HepG2 (cell line): ENCODE measurements at regions not wholly inside any gene's neighbourhood (a gene's known extent, or its start where the extent isn't known, plus 50 kb on each side); places are given as distances from the start of the nearest gene placed in this dataset.

Source experiments
- ATAC-seq: fragments of 200-7000 bp; cut with Tn5 transposase; 3 replicates; pipeline ENCODE4 v1.9.1; 2020; ENCODE audit warnings: mild to moderate bottlenecking, moderate library complexity
- BruUV-seq: library from RNA; stranded (reverse); fragments of 400-500 nt; replicated peaks from 2 replicates; lab custom pipeline; 2021; lab: Mats Ljungman, UMichigan
- CTCF ChIA-PET: fragments of 300-600 bp; formaldehyde crosslinking; extraction: SDS; loops from one replicate; lab custom pipeline; 2021; ENCODE audit warnings: low total read pairs, inconsistent platforms, low intra/inter-chr PET ratio; lab: Yijun Ruan, JAX
- POLR2A ChIA-PET: fragments of 350-600 bp; sonication (Branson Sonifier 250); formaldehyde crosslinking; loops from one replicate; lab custom pipeline; 2020; ENCODE audit warnings: antibody characterized with exemption, inconsistent platforms; lab: Yijun Ruan, JAX
- DNase-seq: peaks from one replicate; pipeline ENCODE4 v3.0.0-alpha.2; 2015; ENCODE audit warnings: low spot score
- FAIRE-seq: peaks from 3 replicates; lab custom pipeline; 2011; peaks lifted over from hg19 to GRCh38; lab: Jason Lieb, UNC
- H2AFZ ChIP-seq: one replicate; pipeline ENCODE4 v1.6.1; 2011; ENCODE audit warnings: low read length, inconsistent platforms
- H3K27ac ChIP-seq: fragments of 300-600 bp; 3 replicates; pipeline ENCODE4 v1.8.0; 2011; ENCODE audit warnings: mixed run types, mild to moderate bottlenecking, mixed read lengths, low read length, inconsistent platforms; ENCODE audit not compliant: insufficient read depth; ENCODE audit errors: extremely low read length
- H3K27me3 ChIP-seq, 2 experiments: fragments of 200-600 bp in 1 of 2; 2 replicates in 1 of 2; 3 replicates in 1 of 2; pipeline versions ENCODE4 v1.6.0 to v1.8.0; 2011; ENCODE audit warnings: low read length in 2 of 2, mild to moderate bottlenecking in 2 of 2, moderate library complexity in 2 of 2, inconsistent platforms in 1 of 2; ENCODE audit not compliant: insufficient read depth in 2 of 2, control insufficient read depth in 1 of 2
- H3K36me3 ChIP-seq, 2 experiments: fragments of 200-600 bp in 1 of 2; replicated peaks in 1 of 2; 2 replicates in 1 of 2; 3 replicates in 1 of 2; pipeline versions ENCODE4 v1.5.1 to v1.8.0; 2011; ENCODE audit warnings: low read length in 2 of 2, inconsistent platforms in 1 of 2; ENCODE audit not compliant: insufficient read depth in 2 of 2, control insufficient read depth in 1 of 2
- H3K4me1 ChIP-seq: 2 replicates; pipeline ENCODE4 v1.5.1; 2012; ENCODE audit warnings: low read length, inconsistent platforms; ENCODE audit not compliant: insufficient read depth
- H3K4me2 ChIP-seq: 2 replicates; pipeline ENCODE4 v1.6.0; 2011; ENCODE audit warnings: low read depth, low read length, inconsistent platforms
- H3K4me3 ChIP-seq, 3 experiments: fragments of 200-600 bp in 1 of 3; sonication (generic), shearing (Covaris generic) in 1 of 3; replicated peaks in 1 of 3; 2 replicates each; pipeline ENCODE4 v1.5.1; 2011 to 2016; ENCODE audit warnings: low read length in 3 of 3, inconsistent platforms in 2 of 3, low read depth in 2 of 3, mild to moderate bottlenecking in 2 of 3, control low read depth in 1 of 3, mixed read lengths in 1 of 3; ENCODE audit not compliant: insufficient read depth in 1 of 3
- H3K79me2 ChIP-seq: one replicate; pipeline ENCODE4 v1.6.1; 2011; ENCODE audit warnings: low read length, inconsistent platforms; ENCODE audit not compliant: insufficient read depth
- H3K9ac ChIP-seq: 2 replicates; pipeline ENCODE4 v1.6.0; 2011; ENCODE audit warnings: mild to moderate bottlenecking, low read depth, low read length, inconsistent platforms; ENCODE audit not compliant: insufficient read depth
- H3K9me3 ChIP-seq: 2 replicates; pipeline ENCODE4 v1.5.1; 2012; ENCODE audit warnings: mild to moderate bottlenecking, low read length
- H4K20me1 ChIP-seq: 2 replicates; pipeline ENCODE4 v1.6.0; 2011; ENCODE audit warnings: inconsistent platforms, mild to moderate bottlenecking, low read length, moderate library complexity; ENCODE audit not compliant: insufficient read depth
- CHCHD3 ChIP-seq: sonication (generic); formaldehyde crosslinking; IDR thresholded peaks from 2 replicates; pipeline ENCODE4 v1.8.0; 2022; ENCODE audit warnings: mild to moderate bottlenecking, missing genetic modification reagents, moderate library complexity
- HOXA3 ChIP-seq: sonication (generic); formaldehyde crosslinking; IDR thresholded peaks from 2 replicates; pipeline ENCODE4 v1.5.0; 2020; ENCODE audit warnings: missing genetic modification reagents
- PHB2 ChIP-seq: fragments of 450-650 bp; IDR thresholded peaks from 2 replicates; pipeline ENCODE4 v1.6.1; 2018; ENCODE audit not compliant: partially characterized antibody
- PHF20 ChIP-seq: sonication (generic); formaldehyde crosslinking; IDR thresholded peaks from 2 replicates; pipeline ENCODE4 v1.5.0; 2020; ENCODE audit warnings: mild to moderate bottlenecking, missing genetic modification reagents
- RAD21 ChIP-seq: fragments of 450-650 bp; formaldehyde crosslinking; IDR thresholded peaks from 2 replicates; pipeline ENCODE4 v1.5.0; 2020; ENCODE audit warnings: mild to moderate bottlenecking
- SMC3 ChIP-seq: IDR thresholded peaks from 2 replicates; pipeline ENCODE4 v1.6.1; 2011; ENCODE audit warnings: low read length, improper control_type of control experiment
- STAG1 ChIP-seq: sonication (generic); formaldehyde crosslinking; IDR thresholded peaks from 2 replicates; pipeline ENCODE4 v1.4.0; 2020; ENCODE audit warnings: missing genetic modification reagents
- in situ Hi-C: cut with HindIII; loops from 2 replicates; pipeline ENCODE4 v1.10.0; 2017; ENCODE audit warnings: low pct_unique_long_range_greater_than_20kb; ENCODE audit not compliant: extremely low pct_ligation_motif_present
- intact Hi-C: fragments of 100-400 bp; cut with micrococcal nuclease; formaldehyde crosslinking; loops from one replicate; pipeline ENCODE4 v1.10.0; 2022; ENCODE audit not compliant: unreplicated experiment
- small RNA-seq, 3 experiments: library from RNA; depleted of rRNA; stranded (forward); fragments of <200 nt; gene quantifications; one replicate each; pipeline ENCODE3, GENCODE V24; 2012; ENCODE audit warnings: low read depth in 2 of 3, low replicate concordance in 1 of 3; ENCODE audit not compliant: insufficient read length in 3 of 3, insufficient read depth in 2 of 3
- TF ChIP-seq, protein P1 (sequence below): sonication (generic); formaldehyde crosslinking; IDR thresholded peaks from 2 replicates; pipeline ENCODE4 v1.5.0; 2020; ENCODE audit warnings: mild to moderate bottlenecking, missing genetic modification reagents, moderate library complexity

DNA sequence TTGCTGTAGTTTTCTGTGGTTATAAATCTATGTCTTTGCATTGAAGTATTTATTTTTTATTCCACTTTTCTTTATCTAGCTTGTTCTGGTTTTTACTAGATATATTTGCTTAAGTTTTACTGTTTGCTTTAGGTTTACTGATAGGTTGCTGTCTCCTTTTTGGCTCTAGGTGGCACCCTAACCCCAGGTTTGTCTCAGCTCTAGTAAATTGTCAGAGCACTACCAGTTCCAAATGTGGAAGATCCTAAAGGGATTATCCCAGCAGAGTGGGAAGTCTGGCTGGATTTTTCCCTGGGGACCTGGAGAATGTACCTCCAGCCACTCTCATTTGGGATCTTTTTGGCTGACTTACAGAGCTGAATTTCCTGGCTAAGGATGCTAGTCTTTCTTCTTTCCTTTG, 106.1 kb downstream of the PBDC1 start:
- Histone ChIP-seq H3K27me3 (no peaks in the 10 kb centered on the region), H4K20me1 (no peaks in the 10 kb centered on the region), H2AFZ (no peak overlapping the region), H3K79me2 (no peaks in the 10 kb centered on the region), H3K4me3 (no peak overlapping the region), H3K9me3 (no peaks in the 10 kb centered on the region), H3K4me1 (no peaks in the 10 kb centered on the region), H3K36me3 (no peaks in the 10 kb centered on the region), H3K9ac (no peak overlapping the region), H3K4me2 (no peak overlapping the region), H3K27ac (no peak overlapping the region)
- ATAC-seq (peak; percentile 80), FAIRE-seq (peak; percentile 96), DNase-seq (peak; percentile 37)
- ChIA-PET POLR2A (no interaction called here), CTCF (interaction anchor here (1.9 kb wide), 1 partner anchor 176 kb away, joined by 11 read pairs; no protein-coding TSS in a partner anchor)
- no peak for TF ChIP-seq PHB2
- peak; percentile 76 for TF ChIP-seq STAG1 (CRISPR knock-in tag)
- no peak for TF ChIP-seq CHCHD3 (CRISPR knock-in tag)
- TF ChIP-seq RAD21 (CRISPR knock-in tag), result 0 out of 2 replicates have a peak, but pooled peaks have one; percentile 24
- TF ChIP-seq, protein P1, sequence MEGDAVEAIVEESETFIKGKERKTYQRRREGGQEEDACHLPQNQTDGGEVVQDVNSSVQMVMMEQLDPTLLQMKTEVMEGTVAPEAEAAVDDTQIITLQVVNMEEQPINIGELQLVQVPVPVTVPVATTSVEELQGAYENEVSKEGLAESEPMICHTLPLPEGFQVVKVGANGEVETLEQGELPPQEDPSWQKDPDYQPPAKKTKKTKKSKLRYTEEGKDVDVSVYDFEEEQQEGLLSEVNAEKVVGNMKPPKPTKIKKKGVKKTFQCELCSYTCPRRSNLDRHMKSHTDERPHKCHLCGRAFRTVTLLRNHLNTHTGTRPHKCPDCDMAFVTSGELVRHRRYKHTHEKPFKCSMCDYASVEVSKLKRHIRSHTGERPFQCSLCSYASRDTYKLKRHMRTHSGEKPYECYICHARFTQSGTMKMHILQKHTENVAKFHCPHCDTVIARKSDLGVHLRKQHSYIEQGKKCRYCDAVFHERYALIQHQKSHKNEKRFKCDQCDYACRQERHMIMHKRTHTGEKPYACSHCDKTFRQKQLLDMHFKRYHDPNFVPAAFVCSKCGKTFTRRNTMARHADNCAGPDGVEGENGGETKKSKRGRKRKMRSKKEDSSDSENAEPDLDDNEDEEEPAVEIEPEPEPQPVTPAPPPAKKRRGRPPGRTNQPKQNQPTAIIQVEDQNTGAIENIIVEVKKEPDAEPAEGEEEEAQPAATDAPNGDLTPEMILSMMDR (CRISPR knock-in tag), result peak; percentile 67
- TF ChIP-seq PHF20, result no peak
- no peak for TF ChIP-seq HOXA3
- TF ChIP-seq SMC3, result peak; percentile 27; the same call in 1 of the 2 replicates
- no TSS peak for BruUV-seq
- intact Hi-C loops, result loop anchor here (1.0 kb wide), 1 partner anchor 175 kb away; no protein-coding TSS in a partner anchor
- in situ Hi-C loops, result loop anchor here (25.0 kb wide), 1 partner anchor 183 kb away; no protein-coding TSS in a partner anchor

Small RNA genes in the stretch of these regions (small RNA-seq; reads per million reads assigned to genes)
- gene RNU6-867P, result 0 reads per million in 3 experiments
